ENCODE measurements at regions not wholly inside any gene's neighbourhood (a gene's known extent, or its start where the extent isn't known, plus 50 kb on each side); places are given as distances from the start of the nearest gene placed in this dataset.

DNA sequence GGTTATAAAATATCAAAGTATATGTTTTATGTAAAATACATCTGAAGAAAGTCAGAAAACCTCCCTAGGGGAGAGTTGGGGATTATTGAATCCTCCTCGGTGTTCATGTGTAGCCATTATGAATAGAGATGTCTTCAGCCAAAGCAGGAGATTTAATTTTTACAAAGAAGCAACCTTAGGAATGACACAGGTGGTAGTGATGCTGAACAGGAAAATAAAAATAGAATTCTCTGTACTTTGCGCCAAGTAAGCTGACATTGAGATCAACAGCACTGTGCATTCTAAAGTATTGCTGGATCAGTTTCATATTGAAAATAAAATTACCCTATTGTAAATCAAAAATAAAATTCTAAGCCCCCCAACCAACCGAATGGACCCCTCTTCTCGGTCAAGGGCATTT lies 132.8 kb upstream of the TRHDE start:
- DNase-seq (ENCODE audit: low spot score), result no peak
- in situ Hi-C loops (cut with MboI; ENCODE audit: low pct_unique_long_range_greater_than_20kb, low sequenced_read_pairs, unreplicated experiment), result no loop called here
- TF ChIP-seq, protein P1, sequence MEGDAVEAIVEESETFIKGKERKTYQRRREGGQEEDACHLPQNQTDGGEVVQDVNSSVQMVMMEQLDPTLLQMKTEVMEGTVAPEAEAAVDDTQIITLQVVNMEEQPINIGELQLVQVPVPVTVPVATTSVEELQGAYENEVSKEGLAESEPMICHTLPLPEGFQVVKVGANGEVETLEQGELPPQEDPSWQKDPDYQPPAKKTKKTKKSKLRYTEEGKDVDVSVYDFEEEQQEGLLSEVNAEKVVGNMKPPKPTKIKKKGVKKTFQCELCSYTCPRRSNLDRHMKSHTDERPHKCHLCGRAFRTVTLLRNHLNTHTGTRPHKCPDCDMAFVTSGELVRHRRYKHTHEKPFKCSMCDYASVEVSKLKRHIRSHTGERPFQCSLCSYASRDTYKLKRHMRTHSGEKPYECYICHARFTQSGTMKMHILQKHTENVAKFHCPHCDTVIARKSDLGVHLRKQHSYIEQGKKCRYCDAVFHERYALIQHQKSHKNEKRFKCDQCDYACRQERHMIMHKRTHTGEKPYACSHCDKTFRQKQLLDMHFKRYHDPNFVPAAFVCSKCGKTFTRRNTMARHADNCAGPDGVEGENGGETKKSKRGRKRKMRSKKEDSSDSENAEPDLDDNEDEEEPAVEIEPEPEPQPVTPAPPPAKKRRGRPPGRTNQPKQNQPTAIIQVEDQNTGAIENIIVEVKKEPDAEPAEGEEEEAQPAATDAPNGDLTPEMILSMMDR (IDR thresholded peaks at IDR 0.05; ENCODE audit: extremely low read depth, insufficient read depth, missing control alignments), result no peak

DNA sequence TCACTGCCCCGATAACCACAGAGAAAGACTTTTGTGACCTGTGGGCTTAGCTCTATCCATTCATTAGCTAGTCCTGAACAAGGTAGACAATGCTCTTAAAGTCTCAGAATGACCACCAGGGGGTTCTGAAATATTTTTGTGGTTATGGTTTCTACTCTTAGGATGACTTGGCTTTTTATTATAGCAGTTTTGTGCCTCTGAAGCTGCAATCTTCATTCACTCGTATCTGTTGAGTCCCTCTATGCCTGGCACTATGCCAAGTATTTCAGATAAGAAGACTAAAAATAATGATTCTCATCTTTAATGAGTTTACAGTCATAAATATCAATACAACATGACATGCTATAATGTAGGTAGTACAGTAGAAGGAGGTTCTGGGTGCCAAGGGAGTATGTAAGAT lies 130.8 kb upstream of the TRHDE start:
- TF ChIP-seq, protein P1 (IDR thresholded peaks at IDR 0.05; ENCODE audit: extremely low read depth, insufficient read depth, missing control alignments), result peak; percentile 29
- in situ Hi-C loops (cut with MboI; ENCODE audit: low pct_unique_long_range_greater_than_20kb, low sequenced_read_pairs, unreplicated experiment), result no loop called here
- peak; percentile 45 for DNase-seq (ENCODE audit: low spot score)

DNA sequence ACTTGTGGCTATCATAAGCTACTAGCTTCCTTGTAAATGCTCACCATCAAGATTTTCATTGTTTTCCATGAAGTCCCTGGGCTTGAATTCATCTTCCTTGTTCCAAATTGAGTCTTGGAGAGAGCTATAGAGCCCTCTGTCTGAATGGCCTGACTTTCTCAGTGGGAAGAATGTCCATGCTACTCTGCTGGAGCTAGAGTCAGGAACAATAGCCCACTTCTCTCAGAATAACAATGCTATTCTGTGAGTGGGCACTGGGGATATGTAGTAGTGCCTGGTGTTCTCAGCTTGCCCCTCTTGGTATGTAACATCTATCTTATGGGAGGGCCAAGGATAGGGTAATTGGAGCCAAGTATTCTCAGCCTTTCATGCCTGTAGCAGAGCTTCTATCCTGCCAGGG lies 127.6 kb upstream of the TRHDE start:
- in situ Hi-C loops (cut with MboI; ENCODE audit: low pct_unique_long_range_greater_than_20kb, low sequenced_read_pairs, unreplicated experiment), result no loop called here
- TF ChIP-seq, protein P1 (IDR thresholded peaks at IDR 0.05; ENCODE audit: extremely low read depth, insufficient read depth, missing control alignments), result no peak
- no peak for DNase-seq (ENCODE audit: low spot score)

DNA sequence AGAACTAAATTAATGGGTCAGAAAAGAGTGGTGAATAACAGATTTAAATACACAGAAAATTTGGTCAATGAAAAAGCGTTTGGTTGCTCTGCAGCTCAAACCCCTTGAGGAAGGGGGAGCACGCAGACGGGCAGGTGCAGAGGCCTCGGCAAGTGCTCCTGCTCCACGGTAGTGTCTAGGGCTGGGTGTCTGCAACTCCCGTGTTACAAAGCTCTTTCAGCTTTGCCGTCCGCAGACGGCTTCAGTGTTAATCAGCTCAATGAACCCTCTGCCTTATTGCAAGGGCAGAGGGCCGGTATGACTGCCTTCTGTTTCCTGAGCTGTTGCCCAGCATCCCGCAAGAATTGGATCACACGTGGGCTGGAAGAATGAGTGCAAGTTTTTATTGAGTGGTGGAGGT lies 125.7 kb upstream of the TRHDE start:
- no peak for DNase-seq (ENCODE audit: low spot score)
- in situ Hi-C loops (cut with MboI; ENCODE audit: low pct_unique_long_range_greater_than_20kb, low sequenced_read_pairs, unreplicated experiment), result no loop called here
- TF ChIP-seq, protein P1 (IDR thresholded peaks at IDR 0.05; ENCODE audit: extremely low read depth, insufficient read depth, missing control alignments), result no peak

DNA sequence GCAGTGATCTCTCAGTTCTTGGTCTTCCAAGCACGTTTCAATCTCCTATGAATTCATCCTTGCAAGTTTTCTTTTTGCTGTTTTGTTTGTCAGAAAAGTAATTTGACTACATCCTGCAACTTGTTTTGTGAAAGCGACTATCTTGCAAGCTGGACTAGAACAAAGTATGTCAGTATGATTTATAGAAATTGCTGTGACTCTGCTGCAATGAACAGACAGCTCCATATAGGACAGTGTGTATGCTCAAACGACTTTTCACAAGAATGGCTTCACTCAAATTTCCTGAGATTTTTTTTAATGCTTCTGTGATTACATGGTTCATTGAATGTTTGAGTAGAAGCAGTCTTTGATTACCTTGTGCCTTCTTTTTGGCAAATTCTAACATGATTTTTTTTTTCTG lies 123.5 kb upstream of the TRHDE start:
- TF ChIP-seq, protein P1 (IDR thresholded peaks at IDR 0.05; ENCODE audit: extremely low read depth, insufficient read depth, missing control alignments), result no peak
- in situ Hi-C loops (cut with MboI; ENCODE audit: low pct_unique_long_range_greater_than_20kb, low sequenced_read_pairs, unreplicated experiment), result no loop called here
- no peak for DNase-seq (ENCODE audit: low spot score)

DNA sequence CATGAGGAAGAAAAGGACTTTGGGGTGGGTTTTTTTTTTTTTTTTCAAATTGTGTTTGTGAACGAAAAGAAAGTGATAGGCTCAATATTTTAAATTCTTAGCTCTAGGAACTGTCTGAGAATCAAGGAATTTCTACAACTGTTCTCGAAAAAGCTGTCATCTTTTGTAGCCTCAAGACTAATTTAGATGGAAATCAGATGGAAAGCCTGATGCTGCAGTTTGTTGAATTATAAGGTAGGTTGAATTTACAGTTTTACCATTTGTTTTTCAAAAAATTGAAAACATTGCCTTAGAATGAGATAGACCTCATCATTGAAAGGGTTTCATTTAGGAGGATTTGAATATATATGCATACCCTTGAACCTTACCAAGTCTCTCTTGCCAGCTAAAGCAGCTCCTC lies 109.3 kb upstream of the TRHDE start:
- TF ChIP-seq, protein P1 (IDR thresholded peaks at IDR 0.05; ENCODE audit: extremely low read depth, insufficient read depth, missing control alignments), result no peak
- DNase-seq (ENCODE audit: low spot score), result no peak
- in situ Hi-C loops (cut with MboI; ENCODE audit: low pct_unique_long_range_greater_than_20kb, low sequenced_read_pairs, unreplicated experiment), result no loop called here

DNA sequence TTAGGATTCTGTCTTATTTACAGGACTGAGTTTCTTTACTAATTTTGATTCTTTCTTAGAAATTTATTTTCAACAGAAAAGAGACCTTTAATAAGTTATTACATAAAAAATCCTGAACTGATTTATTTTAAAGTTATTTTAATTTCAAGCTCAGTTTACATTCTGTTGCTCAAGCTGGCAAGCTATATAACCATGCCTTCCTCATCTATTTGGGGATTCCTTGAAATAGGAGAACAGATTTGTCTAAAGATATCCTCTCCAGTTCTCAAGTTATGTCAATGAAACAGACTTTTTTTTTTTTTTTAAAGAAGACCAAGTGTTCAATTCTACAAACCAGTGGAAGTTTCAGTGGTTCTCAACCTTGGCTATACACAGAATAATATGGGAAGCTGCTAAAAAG lies 103.3 kb upstream of the TRHDE start:
- TF ChIP-seq, protein P1 (IDR thresholded peaks at IDR 0.05; ENCODE audit: extremely low read depth, insufficient read depth, missing control alignments), result no peak
- in situ Hi-C loops (cut with MboI; ENCODE audit: low pct_unique_long_range_greater_than_20kb, low sequenced_read_pairs, unreplicated experiment), result no loop called here
- no peak for DNase-seq (ENCODE audit: low spot score)
